Stimulated activated CD8-positive, alpha-beta memory T cell treated with anti-CD3 and anti-CD28 coated beads, Interleukin-4, amount 100 ng/mL, for 24 hours (primary cell): ENCODE measurements at regions not wholly inside any gene's neighbourhood (a gene's known extent, or its start where the extent isn't known, plus 50 kb on each side); places are given as distances from the start of the nearest gene placed in this dataset.

Experiments used
- DNase-seq: peaks from one replicate; pipeline ENCODE4 v3.0.0-alpha.2; 2020; ENCODE audit warnings: low read depth

DNA sequence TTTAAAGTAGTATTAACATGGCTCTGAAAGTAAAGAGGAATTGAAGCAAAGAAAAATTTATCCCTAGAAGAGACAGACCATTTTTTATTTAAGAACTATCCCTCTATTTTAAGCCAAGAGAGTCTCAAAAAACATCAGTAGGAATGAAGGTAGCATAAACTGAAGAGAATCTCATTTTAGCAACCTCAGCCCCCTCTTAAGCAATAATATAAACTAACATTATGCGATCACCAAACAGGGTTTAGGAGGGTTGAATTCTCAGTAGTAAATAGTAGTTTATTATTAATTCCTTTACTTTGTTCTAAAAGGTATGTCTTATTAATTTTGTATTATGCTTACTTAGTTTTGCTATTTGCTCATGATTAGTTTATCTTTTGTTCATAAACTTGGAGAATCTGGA, 287.4 kb downstream of the CDK5RAP2 start:
- no peak for DNase-seq

DNA sequence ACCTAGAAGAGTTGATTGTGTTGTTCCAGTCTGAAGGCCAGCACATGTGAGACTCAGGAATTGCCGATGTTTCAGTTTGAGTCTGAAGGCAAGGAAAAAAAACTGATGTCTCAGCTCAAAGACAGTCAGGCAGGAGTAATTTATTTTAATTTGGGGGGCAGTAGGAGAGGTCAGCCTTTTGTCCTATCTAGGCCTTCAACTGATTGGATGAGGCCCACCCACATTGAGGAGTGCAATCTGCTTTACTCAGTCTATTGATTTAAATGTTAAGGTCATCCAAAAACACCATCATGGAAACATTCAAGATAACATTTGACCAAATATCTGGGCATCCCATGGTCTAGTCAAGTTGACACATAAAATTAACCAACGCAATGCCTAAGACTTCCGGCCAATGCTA, 288.9 kb downstream of the CDK5RAP2 start:
- DNase-seq, result no peak

DNA sequence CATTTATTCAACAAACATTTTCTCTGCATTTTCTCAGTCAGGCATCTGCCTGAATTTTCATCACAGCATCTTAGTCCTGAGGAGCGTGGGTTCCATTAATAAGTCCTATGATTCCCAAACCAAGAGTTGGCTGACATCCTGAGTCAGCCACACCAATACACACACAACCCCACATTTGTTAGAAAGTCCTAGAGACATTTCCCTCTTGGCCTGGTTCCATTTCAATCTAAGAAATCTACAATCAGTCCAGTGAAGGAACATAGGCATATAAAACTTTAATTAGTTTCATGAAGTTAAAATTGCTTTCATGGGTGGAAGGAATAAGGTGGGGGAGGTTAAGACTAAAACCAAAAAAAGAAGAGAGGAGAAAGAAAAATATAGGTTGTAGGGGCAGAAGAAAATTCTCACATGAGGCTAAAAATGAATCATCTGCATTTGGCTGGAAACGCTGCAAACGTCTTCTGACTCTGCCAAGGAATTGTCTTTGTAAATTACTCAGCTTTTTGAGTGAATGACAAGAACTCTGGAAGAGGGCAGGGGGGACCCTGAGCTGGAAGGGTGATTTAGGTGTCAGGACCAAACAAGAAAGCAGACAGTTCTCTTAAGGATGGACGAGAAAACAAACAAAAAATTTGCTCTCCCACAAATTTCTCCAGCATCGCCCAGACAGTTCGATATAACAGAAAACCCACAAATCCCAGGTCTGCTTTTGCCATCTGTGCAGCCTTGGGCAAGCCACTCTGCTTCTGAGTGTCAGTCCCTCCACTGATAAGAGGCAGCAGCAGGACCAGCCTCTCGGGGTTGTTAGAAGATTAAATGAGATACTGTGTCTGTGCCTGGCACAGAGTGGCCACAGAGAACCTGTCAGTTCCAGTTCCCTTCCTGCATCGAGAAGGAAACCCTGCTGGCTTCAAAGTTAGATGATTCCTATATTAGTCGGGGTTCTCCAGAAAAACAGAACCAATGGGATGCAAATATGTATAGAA, 289.7 kb downstream of the CDK5RAP2 start:
- DNase-seq, result no peak

DNA sequence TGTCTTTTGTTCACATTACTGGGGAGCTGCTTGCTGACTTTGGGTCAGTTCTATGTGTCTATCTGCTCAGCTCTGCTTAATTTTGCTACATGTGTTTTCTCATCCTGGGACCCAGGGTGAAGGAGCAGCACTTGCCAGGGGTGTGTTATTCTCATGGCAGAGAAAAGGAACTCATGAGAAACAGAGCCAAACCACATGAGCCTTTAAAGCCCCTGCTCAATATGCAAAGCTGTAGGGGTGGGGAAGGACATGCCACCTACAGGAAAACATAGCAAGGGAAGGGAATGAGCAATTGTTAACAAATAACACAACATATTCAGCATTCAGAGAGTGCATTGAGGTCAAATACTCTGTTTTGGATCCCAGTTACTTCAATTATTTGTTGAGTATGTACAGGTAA, 290.9 kb downstream of the CDK5RAP2 start:
- no peak for DNase-seq

DNA sequence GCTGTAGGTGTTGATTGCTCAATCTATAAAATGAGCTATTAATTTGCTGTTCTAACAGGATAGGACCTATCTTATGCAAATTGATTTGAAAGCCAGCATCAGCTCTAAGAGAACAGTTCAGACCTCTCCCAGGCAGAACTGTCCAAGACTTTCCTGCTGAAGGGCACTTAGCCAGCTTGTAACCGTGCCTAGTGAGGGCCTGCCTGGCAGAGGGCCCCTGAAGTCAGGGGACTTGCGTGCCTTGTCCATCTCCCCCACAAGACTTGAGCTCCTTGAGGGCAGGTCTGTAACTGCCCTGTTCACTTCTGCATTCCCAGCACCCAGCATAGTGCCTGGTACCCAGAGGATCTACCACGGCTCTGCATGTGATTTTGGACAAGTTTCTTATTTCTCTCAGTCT, 293.4 kb downstream of the CDK5RAP2 start:
- DNase-seq, result no peak

DNA sequence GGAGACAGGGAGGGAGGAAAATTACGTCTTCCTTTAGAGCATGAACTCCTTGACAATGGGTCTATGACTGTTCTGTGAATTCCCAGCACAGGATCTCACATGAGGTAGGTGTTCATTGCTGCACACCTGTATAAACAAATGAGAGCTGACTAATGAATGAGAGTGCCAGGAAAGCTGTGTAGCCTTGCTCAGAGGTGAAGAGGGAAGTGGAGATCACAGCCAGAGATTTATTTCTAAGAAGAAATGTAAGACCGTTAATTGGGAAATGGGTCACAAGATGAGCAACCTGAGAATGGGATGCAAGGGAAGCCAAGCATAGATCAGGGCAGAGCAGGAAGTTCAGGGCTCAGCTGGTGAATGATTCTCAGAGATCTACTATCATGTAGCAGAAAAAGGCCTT, 295.1 kb downstream of the CDK5RAP2 start:
- DNase-seq, result no peak

DNA sequence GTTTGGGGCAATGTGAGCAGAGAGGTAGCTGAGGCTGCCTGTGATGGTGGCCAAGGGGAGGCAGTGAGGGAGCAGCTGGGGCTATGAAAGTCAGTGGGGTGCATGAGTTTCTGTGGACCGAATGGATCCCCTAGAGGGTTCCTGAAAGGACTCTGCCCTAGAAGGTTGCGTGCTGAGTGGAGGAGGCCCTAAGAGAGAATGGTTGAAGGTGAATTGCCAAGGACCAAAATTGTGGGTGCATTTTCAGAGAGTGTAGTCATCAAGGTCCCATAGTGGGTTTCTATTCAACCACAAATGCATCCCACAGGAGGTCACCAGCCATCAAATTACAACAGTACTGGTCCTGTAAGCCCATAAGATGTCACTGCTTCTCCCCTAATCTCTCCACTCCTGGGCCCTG, 298.3 kb downstream of the CDK5RAP2 start:
- DNase-seq, result no peak

DNA sequence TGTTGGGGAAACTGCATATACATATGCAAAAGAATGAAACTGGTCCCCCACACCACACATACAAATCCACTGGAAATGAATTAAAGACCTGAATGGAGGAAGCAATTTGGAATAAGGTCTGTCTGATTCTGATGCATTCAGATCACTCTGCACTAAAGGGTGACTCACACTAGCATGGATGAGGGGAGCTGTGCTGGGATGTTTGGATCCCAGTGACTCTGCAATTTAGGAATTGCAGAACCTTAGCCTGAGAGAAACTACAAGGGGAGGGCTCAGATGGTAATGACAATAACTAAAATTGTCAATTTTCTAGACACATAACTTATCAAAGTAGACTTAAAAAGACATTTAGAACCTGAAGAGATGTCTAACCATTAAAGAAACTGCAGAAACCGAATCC, 312.0 kb downstream of the CDK5RAP2 start:
- no peak for DNase-seq

DNA sequence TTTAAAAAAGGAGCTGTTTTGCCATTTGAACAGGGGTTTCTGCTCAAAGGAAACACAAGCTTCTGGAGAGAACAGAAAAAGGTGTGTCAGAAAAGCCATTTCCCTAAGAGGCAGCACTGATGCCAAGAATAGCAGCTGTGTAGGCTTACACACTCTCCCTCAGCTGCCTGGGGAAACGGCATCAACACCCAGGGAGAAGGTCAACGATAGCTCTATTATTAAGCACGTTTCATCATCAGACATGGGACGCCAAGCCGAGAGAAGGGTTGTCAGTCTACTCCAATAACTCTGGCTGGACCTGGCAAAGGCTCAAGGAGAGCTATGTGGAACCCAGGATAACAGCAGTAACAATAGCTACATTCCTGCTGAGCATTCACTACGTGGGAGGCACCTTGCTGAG, 314.2 kb downstream of the CDK5RAP2 start:
- no peak for DNase-seq

DNA sequence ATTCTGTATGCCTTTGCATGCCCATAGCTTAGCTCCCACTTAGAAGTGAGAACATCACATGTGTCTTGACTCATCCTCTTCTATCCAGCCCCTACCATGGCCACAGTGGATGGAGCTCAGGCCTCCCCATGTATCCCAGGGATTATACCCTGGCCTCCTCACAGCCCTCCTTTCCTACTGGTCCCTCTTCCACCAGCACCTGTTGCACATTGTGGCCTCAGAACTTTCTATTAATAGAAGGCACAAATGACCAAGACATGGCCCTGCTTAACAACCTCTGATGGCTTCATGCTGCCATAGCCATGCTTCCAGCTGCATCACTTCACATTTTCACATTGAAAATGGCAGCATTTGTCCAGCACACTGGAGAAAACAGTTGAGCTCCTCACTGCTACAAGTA, 315.4 kb downstream of the CDK5RAP2 start:
- DNase-seq, result no peak

DNA sequence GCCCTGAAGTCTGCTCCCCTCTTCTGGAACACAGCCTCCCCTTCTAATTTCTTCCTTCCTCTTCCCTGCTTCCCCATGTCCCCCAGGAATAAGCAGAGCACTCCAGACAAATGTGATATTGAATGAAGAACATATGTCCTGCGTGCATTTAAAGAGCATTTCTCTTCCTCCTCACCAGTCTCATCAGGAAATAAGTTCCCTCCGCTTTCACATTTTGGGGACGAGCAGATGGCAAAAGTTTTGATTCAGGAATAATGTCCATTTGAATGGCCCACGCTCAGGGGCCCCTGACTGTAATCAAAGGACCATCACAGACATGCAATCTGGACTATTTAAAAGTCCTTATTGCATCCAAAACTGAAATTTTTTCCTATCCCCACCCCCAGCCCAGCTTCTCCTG, 316.1 kb downstream of the CDK5RAP2 start:
- no peak for DNase-seq

DNA sequence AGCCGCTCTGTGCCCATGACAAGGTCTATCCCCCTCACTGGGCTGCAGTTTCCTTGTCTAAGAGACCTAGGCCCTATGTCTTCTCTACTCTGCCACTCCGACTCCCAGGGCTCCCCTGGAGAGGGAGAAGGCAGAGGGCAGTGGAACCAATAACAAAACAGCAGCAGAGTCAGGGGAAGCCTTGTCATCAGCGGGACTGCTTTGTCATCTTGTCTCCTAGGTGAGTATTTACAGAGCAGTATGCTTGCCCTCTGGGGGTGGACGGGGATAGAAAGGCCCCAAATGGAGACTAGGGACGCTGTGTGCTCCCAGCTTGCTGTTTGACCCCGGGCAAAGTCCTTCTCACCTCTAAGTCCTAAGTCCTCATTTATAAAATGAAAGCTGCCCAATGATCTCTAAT, 318.5 kb downstream of the CDK5RAP2 start:
- no peak for DNase-seq

DNA sequence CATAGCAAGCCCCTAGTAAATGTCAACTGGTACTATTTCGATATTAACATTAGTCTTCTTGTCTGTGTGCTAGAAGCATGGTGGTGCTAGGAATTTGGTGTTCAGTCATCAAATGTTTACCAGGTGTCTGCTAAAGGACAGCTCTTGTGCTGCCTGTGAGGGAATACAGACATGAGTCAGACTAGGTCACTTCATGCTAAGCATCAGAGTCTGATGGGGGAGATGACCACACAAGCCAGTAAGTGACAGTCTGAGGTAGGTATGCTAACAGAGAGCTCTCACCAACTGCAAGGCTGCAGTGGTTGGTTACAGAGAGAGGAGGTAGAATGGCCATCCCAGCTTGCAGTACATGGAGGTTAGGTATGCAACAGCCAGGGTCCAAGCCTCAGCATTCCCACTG, 320.9 kb downstream of the CDK5RAP2 start:
- no peak for DNase-seq

DNA sequence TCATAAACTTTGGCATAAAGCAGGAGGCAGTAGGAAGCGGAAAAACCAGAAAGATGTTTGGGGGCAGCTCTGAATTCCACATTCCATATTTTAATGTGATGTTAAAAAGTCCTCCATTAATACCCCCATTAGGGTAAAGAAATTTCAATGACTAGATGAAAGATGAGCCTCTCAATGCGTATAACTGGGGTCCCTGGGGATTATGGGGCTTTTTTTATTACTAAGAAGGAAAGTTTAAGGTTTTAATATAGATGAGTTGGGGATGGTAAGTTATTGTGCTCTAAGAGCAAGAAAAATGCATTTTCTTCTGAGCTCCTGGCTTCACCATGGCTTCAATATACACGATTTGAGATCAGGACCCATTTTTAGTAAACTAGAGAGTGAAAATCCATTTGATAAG, 321.9 kb downstream of the CDK5RAP2 start:
- DNase-seq, result no peak

DNA sequence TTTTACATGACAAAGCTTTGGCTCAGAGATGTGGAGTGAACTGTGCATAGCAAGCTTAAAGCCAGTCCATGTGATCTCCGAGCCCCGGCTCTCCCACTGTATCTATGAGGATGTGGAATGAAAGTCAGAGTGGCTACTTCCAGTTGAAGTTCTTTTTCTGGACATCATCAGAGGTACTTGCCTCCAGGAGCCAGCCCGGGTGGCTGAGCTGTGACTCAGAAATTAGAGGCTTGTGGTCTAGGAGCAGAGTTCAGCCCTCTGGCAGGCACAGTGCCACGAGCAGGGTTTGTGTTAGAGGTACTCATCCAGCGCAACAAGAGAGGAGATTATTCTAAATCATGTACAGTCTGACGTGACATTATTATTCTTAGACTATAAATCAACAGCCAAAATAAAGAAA, 322.5 kb downstream of the CDK5RAP2 start:
- DNase-seq, result no peak

DNA sequence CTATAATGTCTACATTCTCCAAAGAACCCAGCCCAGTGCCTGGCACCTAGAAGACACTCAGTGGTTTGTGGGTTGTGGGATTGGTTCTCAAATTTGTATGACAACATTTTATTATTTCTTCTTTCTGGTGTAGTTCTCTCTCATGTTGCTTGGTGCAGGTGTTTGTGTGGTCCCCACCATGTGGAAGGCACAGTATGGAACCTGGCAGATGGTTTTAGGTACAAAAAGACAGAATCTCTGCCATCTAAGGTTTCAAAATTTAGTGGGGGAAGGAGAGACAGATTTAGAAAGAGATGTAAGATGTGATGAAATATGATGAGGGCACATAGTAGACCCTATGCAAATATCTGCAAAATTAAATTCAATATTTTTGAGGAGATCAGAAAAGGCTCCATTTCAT, 323.8 kb downstream of the CDK5RAP2 start:
- no peak for DNase-seq

DNA sequence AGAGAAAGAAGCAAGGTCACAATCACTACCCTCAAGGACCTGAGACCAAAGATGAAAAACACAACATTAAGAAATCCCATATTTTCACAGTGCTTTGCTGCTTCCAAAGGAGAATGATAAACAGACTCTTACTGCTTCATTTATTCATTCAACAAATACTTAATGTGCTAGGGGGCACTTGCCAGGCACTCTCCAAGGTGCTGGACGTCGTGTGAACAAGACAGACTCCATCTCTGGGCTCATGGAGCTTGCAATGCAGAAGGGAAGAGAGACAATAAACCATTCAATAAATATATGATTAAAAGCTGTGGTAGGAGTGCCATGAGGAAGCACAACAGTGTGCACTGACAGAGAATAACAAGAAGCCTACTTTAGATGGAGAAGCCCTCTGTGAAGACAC, 327.7 kb downstream of the CDK5RAP2 start:
- DNase-seq, result no peak

DNA sequence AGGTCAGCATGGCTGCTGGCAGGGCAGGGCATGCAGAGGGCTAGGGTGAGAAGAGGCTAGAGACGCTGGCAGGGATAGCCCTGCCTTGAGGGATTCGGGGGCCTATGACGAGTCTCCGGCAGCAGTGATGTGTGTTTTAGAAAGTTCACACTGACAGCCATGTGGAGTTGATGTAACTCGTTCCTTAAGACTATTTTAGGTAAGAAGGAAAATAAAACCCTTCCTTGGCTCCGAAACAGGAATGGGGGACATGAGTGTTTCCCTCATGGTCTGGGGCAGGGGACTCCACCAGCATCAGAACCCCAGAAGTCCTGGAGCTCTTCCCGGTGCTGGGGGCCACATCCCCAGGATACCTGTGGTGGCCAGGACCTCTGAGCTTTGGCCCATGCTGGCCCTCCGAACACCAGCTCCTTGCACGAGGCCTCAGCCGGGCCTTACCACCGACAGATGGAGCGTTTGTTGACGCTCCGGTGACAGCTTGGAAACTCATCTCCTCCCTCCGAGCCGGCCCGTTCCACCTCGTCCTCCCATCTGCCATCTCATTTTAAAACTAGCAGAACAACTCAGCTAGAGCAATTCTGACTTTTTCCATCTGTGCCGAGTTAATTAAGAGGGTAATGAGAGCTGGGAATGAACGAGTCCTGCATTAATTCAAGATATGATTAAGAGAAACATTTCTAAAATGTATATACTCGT, 337.7 kb downstream of the CDK5RAP2 start:
- DNase-seq, result no peak

DNA sequence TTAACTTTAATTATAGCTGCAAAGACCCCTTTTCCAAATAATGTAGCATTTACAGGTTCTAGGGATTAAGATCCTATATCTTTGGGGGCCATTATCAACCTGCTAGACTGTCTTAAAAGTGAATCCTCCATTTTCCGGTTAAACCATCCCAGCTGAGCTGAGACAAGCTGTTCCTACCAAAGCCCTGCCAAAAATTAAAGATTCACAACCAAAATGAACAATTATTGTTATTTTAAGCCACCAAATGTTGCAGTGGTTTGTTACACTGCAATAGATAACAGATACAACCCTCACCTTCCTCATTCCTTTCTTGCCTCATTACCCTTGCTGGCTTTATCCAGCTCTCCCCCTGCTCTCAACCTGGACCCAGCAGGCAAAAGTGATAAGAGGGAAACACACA, 343.4 kb downstream of the CDK5RAP2 start:
- no peak for DNase-seq

DNA sequence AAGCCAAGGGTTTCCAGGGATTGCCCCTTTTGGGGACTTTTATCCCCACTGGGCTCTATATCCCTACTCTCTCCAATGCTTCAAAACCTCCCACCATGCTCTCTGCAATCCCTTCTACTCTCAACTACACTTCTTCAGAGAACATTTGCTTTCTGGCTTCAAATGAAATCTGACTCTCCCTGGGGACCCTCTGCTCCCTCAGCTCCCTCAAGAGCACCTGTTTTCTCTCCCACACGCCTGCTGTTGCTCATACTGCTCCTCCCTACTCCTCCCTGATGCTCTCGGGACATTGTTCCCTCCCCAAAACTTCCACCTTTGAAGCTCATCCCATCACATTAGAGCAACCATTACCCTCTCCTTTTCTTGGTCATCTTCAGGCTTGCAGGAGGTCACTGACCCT, 344.9 kb downstream of the CDK5RAP2 start:
- no peak for DNase-seq

DNA sequence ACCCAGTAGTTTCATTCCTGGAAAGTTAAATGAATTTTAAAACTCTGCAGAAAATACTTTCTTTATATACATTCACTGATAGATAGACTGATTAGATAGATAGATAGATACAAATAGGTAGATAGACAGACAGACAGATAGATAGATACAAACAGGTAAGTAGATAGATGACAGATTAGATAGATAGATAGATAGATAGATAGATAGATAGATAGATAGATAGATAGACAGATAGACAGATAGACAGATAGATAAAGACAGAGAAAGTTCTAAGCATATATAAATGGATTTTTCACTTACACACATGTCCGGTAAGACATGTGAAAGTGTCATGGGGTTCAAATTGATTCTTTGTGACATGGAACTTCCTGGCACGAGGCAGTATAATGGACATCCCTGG, 349.7 kb downstream of the CDK5RAP2 start:
- DNase-seq, result no peak

DNA sequence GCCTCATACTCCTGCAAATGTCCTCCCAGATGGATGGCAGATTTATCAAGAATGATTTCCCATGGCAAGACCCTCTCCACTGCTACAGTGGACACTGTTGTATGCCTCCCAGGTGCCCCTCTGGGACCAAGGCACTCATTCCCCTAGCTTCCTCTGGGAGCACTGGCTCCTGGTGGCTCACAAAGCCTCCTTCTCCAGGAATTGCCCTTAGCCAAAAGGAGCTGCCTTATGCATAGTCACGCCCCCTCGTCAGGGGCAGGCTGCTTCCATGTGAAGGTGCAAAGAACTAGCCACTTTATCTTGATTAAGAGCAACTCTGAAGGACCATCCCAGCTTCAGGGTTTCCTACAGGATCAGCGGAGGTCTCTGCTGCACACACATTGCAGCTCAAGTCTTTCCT, 358.1 kb downstream of the CDK5RAP2 start:
- DNase-seq, result no peak

DNA sequence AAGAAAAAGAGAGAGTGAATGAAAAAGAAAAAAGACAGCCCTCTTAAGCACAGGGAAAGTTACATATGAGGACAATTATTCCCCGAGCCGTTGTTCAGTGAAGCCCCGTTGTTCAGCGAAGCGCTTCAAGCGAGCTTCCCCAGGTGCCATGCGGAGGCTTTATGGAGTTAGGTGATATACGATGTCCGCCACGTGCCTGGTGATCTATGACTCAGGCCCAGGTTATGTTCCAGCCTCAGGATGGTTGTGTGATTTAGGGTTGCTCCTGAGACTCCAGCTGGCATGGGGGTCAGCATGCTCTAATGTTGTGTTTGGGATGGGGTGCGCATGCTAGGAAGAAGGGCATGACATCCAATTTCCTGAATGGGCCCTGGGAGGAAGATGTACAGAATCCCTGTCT, 365.6 kb downstream of the CDK5RAP2 start:
- no peak for DNase-seq

DNA sequence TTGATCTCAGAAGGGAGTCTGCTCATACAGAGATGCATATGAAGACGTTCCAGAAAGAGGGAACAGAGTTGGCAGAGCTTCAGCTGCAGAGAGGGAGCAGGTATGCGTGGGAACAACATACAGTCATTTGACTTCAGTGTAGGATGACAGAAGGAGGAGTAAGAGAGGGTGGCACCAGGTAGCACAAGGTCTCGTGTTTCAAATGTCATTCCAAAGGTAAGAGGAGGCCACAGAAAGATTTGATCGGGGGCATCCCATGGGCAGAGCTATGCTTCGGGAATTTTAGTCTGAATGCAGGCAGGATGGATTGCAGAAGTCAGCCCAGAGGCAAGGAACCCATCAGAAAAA, 367.1 kb downstream of the CDK5RAP2 start:
- no peak for DNase-seq
